ENCODE measurements at regions not wholly inside any gene's neighbourhood (a gene's known extent, or its start where the extent isn't known, plus 50 kb on each side); places are given as distances from the start of the nearest gene placed in this dataset.

GRCh38 chr5:67732471-67732870, 483.1 kb upstream of the PIK3R1 start:
- Histone ChIP-seq H3K9ac (ENCODE audit: low read depth in 1 of 2, low read length in 2 of 2) (no peak overlapping the region), H3K9me3 (ENCODE audit: control insufficient read depth in 4 of 4, low read length in 3 of 4) (no peaks in the 10 kb centered on the region), H3K4me1 (ENCODE audit: control insufficient read depth in 4 of 4, insufficient read depth in 4 of 4, low read length in 3 of 4) (no peaks in the 10 kb centered on the region), H3K27ac (ENCODE audit: low read depth in 1 of 2, low read length in 2 of 2) (no peak overlapping the region), H3K4me3 (ENCODE audit: low read depth in 1 of 3, low read length in 3 of 3) (no peak overlapping the region), H3K36me3 (ENCODE audit: control insufficient read depth in 4 of 4, insufficient read depth in 3 of 4, low read depth in 1 of 4, low read length in 3 of 4) (no peaks in the 10 kb centered on the region), H3K27me3 (ENCODE audit: control insufficient read depth in 4 of 4, insufficient read depth in 4 of 4, low read length in 3 of 4) (no peaks in the 10 kb centered on the region)
- no peak for DNase-seq (ENCODE audit: low spot score)
- TF ChIP-seq RAD21 (IDR thresholded peaks at IDR 0.05) (no peak), YY1 (IDR thresholded peaks at IDR 0.05) (no peak), GABPA (IDR thresholded peaks at IDR 0.05 in 1 of 2, conservative IDR thresholded peaks at IDR 0.05 in 1 of 2) (no peak), JUND (IDR thresholded peaks at IDR 0.05) (no peak), SP1 (IDR thresholded peaks at IDR 0.05) (no peak), EGR1 (IDR thresholded peaks at IDR 0.05; ENCODE audit: low read depth in 2 of 2) (no peak), HNF4A (conservative IDR thresholded peaks at IDR 0.05) (no peak), HNF4G (IDR thresholded peaks at IDR 0.05) (no peak), FOXA2 (IDR thresholded peaks at IDR 0.05) (no peak), REST (IDR thresholded peaks at IDR 0.05) (no peak), NR2F2 (IDR thresholded peaks at IDR 0.05) (no peak), CTCF (IDR thresholded peaks at IDR 0.05; ENCODE audit: low read depth, low read length, missing input control) (no peak), RXRA (IDR thresholded peaks at IDR 0.05) (no peak), TAF1 (conservative IDR thresholded peaks at IDR 0.05) (no peak)
- TF ChIP-seq, protein P1, sequence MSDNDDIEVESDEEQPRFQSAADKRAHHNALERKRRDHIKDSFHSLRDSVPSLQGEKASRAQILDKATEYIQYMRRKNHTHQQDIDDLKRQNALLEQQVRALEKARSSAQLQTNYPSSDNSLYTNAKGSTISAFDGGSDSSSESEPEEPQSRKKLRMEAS (IDR thresholded peaks at IDR 0.05) = no peak
- TF ChIP-seq, protein P2, sequence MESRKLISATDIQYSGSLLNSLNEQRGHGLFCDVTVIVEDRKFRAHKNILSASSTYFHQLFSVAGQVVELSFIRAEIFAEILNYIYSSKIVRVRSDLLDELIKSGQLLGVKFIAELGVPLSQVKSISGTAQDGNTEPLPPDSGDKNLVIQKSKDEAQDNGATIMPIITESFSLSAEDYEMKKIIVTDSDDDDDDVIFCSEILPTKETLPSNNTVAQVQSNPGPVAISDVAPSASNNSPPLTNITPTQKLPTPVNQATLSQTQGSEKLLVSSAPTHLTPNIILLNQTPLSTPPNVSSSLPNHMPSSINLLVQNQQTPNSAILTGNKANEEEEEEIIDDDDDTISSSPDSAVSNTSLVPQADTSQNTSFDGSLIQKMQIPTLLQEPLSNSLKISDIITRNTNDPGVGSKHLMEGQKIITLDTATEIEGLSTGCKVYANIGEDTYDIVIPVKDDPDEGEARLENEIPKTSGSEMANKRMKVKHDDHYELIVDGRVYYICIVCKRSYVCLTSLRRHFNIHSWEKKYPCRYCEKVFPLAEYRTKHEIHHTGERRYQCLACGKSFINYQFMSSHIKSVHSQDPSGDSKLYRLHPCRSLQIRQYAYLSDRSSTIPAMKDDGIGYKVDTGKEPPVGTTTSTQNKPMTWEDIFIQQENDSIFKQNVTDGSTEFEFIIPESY (IDR thresholded peaks at IDR 0.05) = no peak

GRCh38 chr5:67731886-67732285, 483.7 kb upstream of the PIK3R1 start:
- WGBS = 85% methylated on average over 2 of the region's 2 CpGs
- H3K9me3 ChIP-seq (ENCODE audit: control insufficient read depth in 4 of 4, low read length in 3 of 4) = no peaks in the 10 kb centered on the region
- no peak overlapping the region for H3K4me3 ChIP-seq (ENCODE audit: low read depth in 1 of 3, low read length in 3 of 3)
- no peak for DNase-seq (ENCODE audit: low spot score)
- TF ChIP-seq GABPA (IDR thresholded peaks at IDR 0.05 in 1 of 2, conservative IDR thresholded peaks at IDR 0.05 in 1 of 2) (no peak), RXRA (IDR thresholded peaks at IDR 0.05) (no peak), SP1 (IDR thresholded peaks at IDR 0.05) (no peak), ATF3 (IDR thresholded peaks at IDR 0.05) (no peak)
- no peaks in the 10 kb centered on the region for H3K36me3 ChIP-seq (ENCODE audit: control insufficient read depth in 4 of 4, insufficient read depth in 3 of 4, low read depth in 1 of 4, low read length in 3 of 4)
- H3K4me1 ChIP-seq (ENCODE audit: control insufficient read depth in 4 of 4, insufficient read depth in 4 of 4, low read length in 3 of 4) = no peaks in the 10 kb centered on the region
- H3K27ac ChIP-seq (ENCODE audit: low read depth in 1 of 2, low read length in 2 of 2) = no peak overlapping the region
- H3K9ac ChIP-seq (ENCODE audit: low read depth in 1 of 2, low read length in 2 of 2) = no peak overlapping the region
- H3K27me3 ChIP-seq (ENCODE audit: control insufficient read depth in 4 of 4, insufficient read depth in 4 of 4, low read length in 3 of 4) = no peaks in the 10 kb centered on the region

Data from liver (tissue), 8 donors.